Left ventricle myocardium inferior (tissue), 1 donor: ENCODE measurements at regions not wholly inside any gene's neighbourhood (a gene's known extent, or its start where the extent isn't known, plus 50 kb on each side); places are given as distances from the start of the nearest gene placed in this dataset.

Experiments used
- DNase-seq: peaks from one replicate; pipeline ENCODE4 v3.0.0-alpha.2; 2020
- H3K27ac ChIP-seq: fragments of 200-600 bp; replicated peaks from 2 replicates; pipeline ENCODE4 v1.8.0; 2021
- H3K27me3 ChIP-seq: fragments of 200-600 bp; 2 replicates; pipeline ENCODE4 v1.8.0; 2021; ENCODE audit warnings: low read depth
- H3K36me3 ChIP-seq: fragments of 200-600 bp; 2 replicates; pipeline ENCODE4 v1.8.0; 2021
- H3K4me1 ChIP-seq: fragments of 200-600 bp; 2 replicates; pipeline ENCODE4 v1.8.0; 2021
- H3K4me3 ChIP-seq: fragments of 200-600 bp; 2 replicates; pipeline ENCODE4 v1.8.0; 2021; ENCODE audit warnings: mild to moderate bottlenecking, moderate library complexity
- H3K9me3 ChIP-seq: fragments of 200-600 bp; replicated peaks from 2 replicates; pipeline ENCODE4 v1.8.0; 2021
- intact Hi-C: fragments of 100-400 bp; cut with micrococcal nuclease; formaldehyde crosslinking; loops from one replicate; pipeline ENCODE4 v1.11.0; 2022
- TF ChIP-seq, protein P1 (sequence below): fragments of 200-600 bp; IDR thresholded peaks from 2 replicates; pipeline ENCODE4 v1.8.0; 2021; ENCODE audit warnings: antibody characterized with exemption, mild to moderate bottlenecking, borderline replicate concordance
- donor health status: DM: no; HTN: yes; CAD: no; lungs with severe emphysema.

DNA sequence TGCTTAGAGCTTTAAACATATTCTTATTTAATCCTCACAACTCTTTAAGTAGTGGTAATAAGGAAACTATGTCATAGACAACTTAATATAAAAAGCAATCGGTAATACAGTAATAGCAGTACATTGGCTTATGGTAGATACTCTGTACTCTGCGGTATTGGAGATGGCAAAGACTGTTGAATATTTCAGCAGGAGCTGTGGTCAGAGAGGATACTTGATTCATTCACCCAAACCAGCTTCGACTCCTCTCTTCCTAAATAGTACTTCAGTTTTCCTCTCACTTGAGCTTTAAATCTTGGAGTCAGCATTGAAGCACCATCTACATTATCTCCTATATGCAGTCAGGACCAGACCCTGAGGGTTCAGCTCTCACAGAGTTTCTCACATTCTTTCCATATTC, 169.3 kb downstream of the CYB561 start:
- Histone ChIP-seq H3K4me3 (no peak overlapping the region), H3K9me3 (peaks cover 6% of the 10 kb centered on the region), H3K27me3 (no peaks in the 10 kb centered on the region), H3K27ac (peak overlapping the region; percentile 16), H3K4me1 (peaks cover 11% of the 10 kb centered on the region), H3K36me3 (no peaks in the 10 kb centered on the region)
- DNase-seq = no peak
- TF ChIP-seq, protein P1, sequence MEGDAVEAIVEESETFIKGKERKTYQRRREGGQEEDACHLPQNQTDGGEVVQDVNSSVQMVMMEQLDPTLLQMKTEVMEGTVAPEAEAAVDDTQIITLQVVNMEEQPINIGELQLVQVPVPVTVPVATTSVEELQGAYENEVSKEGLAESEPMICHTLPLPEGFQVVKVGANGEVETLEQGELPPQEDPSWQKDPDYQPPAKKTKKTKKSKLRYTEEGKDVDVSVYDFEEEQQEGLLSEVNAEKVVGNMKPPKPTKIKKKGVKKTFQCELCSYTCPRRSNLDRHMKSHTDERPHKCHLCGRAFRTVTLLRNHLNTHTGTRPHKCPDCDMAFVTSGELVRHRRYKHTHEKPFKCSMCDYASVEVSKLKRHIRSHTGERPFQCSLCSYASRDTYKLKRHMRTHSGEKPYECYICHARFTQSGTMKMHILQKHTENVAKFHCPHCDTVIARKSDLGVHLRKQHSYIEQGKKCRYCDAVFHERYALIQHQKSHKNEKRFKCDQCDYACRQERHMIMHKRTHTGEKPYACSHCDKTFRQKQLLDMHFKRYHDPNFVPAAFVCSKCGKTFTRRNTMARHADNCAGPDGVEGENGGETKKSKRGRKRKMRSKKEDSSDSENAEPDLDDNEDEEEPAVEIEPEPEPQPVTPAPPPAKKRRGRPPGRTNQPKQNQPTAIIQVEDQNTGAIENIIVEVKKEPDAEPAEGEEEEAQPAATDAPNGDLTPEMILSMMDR = no peak
- intact Hi-C loops = no loop called here

DNA sequence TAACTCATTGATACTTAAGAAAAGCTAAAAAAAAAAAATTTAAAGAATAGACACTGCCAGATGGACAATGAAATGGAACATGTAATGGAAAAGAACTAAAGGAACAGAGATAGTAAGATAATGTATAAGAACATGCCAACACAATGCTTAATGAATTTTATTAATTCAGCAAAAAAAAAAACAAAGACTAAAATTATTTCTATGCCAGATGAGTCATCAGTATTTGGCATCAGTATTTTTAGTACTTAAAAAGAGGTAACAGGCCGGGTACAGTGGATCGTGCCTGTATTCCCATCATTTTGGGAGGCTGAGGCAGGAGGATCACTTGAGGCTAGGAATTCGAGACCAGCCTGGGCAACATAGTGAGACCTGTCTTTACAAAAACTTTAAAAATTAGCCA, 168.5 kb downstream of the CYB561 start:
- H3K4me3 ChIP-seq = no peak overlapping the region
- H3K9me3 ChIP-seq = no peaks in the 10 kb centered on the region
- H3K27me3 ChIP-seq = no peaks in the 10 kb centered on the region
- H3K27ac ChIP-seq = no peak overlapping the region
- no peaks in the 10 kb centered on the region for H3K36me3 ChIP-seq
- no peak for DNase-seq
- peaks cover 11% of the 10 kb centered on the region for H3K4me1 ChIP-seq
- intact Hi-C loops = no loop called here
- TF ChIP-seq, protein P1 = no peak

DNA sequence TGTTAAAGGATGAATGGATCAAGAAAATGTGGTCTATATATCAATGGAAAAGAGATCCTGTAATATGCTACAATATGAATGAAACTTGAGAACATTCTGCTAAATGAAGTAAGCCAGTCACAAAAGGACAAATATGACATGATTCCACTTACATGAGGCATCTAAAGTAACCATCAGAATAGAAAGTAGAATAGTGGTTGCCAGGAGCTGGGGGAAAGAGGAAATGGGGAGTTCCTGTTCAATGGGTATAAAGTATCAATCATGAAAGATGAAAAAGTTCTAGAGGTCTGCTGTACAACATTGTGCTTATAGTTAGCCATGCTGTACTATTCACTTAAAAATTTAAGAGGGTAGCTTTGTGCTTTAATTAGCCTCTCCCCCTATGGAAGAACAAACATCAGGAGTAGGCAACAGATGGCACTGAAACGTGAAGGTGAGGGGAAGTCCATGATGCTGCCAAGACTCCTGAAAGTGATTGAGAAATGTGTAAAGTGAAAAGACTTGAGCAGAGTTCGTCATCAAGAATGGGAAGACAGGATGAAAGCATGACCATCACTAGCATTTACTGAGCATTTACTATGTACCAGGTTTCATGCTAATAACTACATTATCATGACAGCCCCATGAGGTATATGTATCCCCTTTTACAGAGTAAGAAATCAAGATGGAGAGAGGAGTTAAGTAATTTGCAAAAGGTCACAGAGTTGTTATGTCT, 167.2 kb downstream of the CYB561 start:
- TF ChIP-seq, protein P1 = no peak
- Histone ChIP-seq H3K9me3 (peaks cover 12% of the 10 kb centered on the region), H3K4me3 (no peak overlapping the region), H3K4me1 (peaks cover 8% of the 10 kb centered on the region), H3K36me3 (no peaks in the 10 kb centered on the region), H3K27ac (no peak overlapping the region), H3K27me3 (no peaks in the 10 kb centered on the region)
- no peak for DNase-seq
- intact Hi-C loops = no loop called here

DNA sequence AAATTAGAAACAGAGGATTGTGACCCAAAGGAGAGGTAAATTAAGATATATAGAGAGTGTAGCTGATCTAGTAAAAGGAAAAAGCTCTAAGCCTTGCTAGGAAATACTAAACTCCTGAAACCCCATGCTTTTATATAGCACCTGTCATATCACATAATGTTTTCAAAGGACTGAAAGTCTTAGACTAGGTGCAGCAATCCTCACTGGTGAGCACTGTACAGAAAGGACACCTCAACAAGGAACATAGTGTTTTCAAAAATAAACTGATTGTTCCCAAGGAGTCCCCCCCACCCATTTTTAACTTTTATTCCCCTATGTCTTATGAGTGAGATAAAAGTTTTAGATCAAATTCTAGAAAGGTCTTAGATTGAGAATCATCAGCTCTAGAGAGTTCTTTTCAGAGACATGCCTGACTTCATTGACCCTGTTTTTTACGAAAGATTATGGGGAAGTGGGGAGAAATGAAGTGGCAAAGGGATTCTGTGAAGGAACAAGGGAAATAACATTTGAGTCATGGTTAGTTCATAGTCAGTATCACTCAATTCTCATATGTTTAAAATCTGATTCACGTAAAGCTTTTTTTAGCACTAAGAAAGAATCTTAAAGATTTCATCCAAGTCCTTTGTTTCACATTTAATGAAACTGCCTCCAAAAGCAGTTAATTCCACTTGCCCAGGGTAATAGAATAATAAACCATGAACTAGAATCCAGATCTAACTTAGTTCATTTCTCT, 166.4 kb downstream of the CYB561 start:
- TF ChIP-seq, protein P1 = no peak
- no peak for DNase-seq
- no peaks in the 10 kb centered on the region for H3K36me3 ChIP-seq
- H3K27ac ChIP-seq = no peak overlapping the region
- no peaks in the 10 kb centered on the region for H3K27me3 ChIP-seq
- intact Hi-C loops = no loop called here
- H3K4me3 ChIP-seq = no peak overlapping the region
- peaks cover 20% of the 10 kb centered on the region for H3K9me3 ChIP-seq
- H3K4me1 ChIP-seq = peaks cover under 1% of the 10 kb centered on the region

DNA sequence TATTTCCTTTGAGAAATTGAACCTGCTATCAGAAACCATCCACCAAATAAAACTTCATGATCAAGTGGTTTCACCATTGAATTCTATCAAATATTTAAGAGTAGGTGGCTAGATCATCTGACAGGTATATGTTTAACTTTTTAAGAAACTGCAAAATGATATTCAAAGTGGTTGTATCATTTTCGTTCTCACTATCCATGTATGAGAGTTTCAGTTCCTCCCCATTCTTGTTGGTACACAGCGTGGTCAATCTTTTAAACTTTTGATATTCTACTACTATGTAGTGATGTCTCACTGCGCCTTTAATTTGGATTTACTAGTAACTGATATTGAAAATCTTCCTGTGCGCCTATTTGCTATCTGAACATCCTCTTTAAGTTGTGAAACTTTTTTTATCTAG, 163.7 kb downstream of the CYB561 start:
- TF ChIP-seq, protein P1 = no peak
- intact Hi-C loops = no loop called here
- no peak for DNase-seq

More for the DNA sequence above, 163.7 kb downstream of the CYB561 start:
- peaks cover 47% of the 10 kb centered on the region for H3K9me3 ChIP-seq
- H3K4me1 ChIP-seq = no peaks in the 10 kb centered on the region
- H3K27ac ChIP-seq = no peak overlapping the region
- H3K4me3 ChIP-seq = no peak overlapping the region
- H3K27me3 ChIP-seq = no peaks in the 10 kb centered on the region
- H3K36me3 ChIP-seq = peaks cover 10% of the 10 kb centered on the region
